Activated naive CD4-positive, alpha-beta T cell treated with anti-CD3 and anti-CD28 coated beads, Interleukin-2, amount 50 U/mL, for 16 hours (primary cell): ENCODE measurements at regions not wholly inside any gene's neighbourhood (a gene's known extent, or its start where the extent isn't known, plus 50 kb on each side); places are given as distances from the start of the nearest gene placed in this dataset.

Experiments used
- DNase-seq: peaks from one replicate; pipeline ENCODE4 v3.0.0-alpha.2; 2020

- no peak for DNase-seq
These were observed 317.4 kb upstream of the ZNF32 start for GRCh38 chr10:43965918-43966570.

GRCh38 chr10:43965033-43965917 lies 316.6 kb upstream of the ZNF32 start:
- no peak for DNase-seq

GRCh38 chr10:43964486-43964885 lies 315.8 kb upstream of the ZNF32 start:
- DNase-seq = no peak

GRCh38 chr10:43963793-43964425 lies 315.2 kb upstream of the ZNF32 start:
- DNase-seq = no peak

GRCh38 chr10:43963379-43963778 lies 314.7 kb upstream of the ZNF32 start:
- DNase-seq = no peak

- no peak for DNase-seq
These were observed 313.9 kb upstream of the ZNF32 start for GRCh38 chr10:43962346-43963191.

- DNase-seq = no peak
These were observed 313.1 kb upstream of the ZNF32 start for GRCh38 chr10:43961523-43962345.

- no peak for DNase-seq
These were observed 312.3 kb upstream of the ZNF32 start for GRCh38 chr10:43960981-43961380.

GRCh38 chr10:43960477-43960876 lies 311.8 kb upstream of the ZNF32 start:
- no peak for DNase-seq

- DNase-seq = no peak
These were observed 311.4 kb upstream of the ZNF32 start for GRCh38 chr10:43960135-43960415.

- DNase-seq = no peak
These were observed 310.9 kb upstream of the ZNF32 start for GRCh38 chr10:43959364-43960134.

GRCh38 chr10:43958964-43959363 lies 310.3 kb upstream of the ZNF32 start:
- DNase-seq = no peak

- DNase-seq = no peak
These were observed 309.4 kb upstream of the ZNF32 start for GRCh38 chr10:43958071-43958432.

GRCh38 chr10:43957267-43958070 lies 308.8 kb upstream of the ZNF32 start:
- DNase-seq = no peak

GRCh38 chr10:43955978-43956377 lies 307.3 kb upstream of the ZNF32 start:
- no peak for DNase-seq

- no peak for DNase-seq
These were observed 306.4 kb upstream of the ZNF32 start for GRCh38 chr10:43955002-43955596.

- DNase-seq = no peak
These were observed 305.0 kb upstream of the ZNF32 start for GRCh38 chr10:43953672-43954071.

- no peak for DNase-seq
These were observed 304.1 kb upstream of the ZNF32 start for GRCh38 chr10:43952760-43953159.

- DNase-seq = no peak
These were observed 300.7 kb upstream of the ZNF32 start for GRCh38 chr10:43949351-43949750.

GRCh38 chr10:43946445-43946844 lies 297.8 kb upstream of the ZNF32 start:
- DNase-seq = no peak
